CD4-positive, alpha-beta T cell treated with Interleukin-21 for 1 hour (primary cell): ENCODE measurements at regions not wholly inside any gene's neighbourhood (a gene's known extent, or its start where the extent isn't known, plus 50 kb on each side); places are given as distances from the start of the nearest gene placed in this dataset.
"Not testable (repeated sequence)": the region's sequence is repeated elsewhere in the genome, so short reads cannot be mapped to it uniquely, and the experiment has no call there.

ENCODE experiments used
- DNase-seq: peaks from one replicate; pipeline ENCODE4 v3.0.0-alpha.2; 2020

DNA sequence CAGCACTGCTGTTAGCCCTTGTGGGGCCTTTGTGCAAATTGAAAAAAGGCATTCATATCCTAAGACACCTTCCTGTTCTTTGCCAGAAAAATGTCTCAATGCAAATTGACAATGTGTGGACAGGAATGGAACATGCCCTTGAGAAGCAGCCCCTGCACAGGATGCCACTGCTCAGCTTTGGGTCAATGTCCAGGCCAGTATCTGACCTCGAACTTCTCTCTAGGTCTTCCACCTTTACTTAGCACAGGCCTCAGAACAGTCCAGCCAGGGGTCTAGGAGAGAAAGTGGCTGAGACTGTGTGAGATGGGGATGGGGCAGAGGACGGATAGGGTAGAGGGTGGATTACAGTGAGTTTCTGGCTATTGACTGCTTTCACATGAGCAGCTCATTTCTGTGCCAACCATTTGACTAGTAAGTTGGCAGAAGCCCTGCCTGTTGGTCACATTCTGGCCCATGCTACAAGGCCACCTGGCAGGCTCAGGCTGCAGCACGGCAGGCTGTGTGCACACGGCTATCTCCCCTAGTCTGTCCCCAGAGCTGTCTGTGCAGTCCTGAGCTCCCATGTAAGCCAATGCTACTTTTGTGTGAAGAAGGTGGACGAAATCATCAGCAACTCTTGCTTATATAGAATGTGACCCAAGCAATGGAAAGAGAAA, 254.5 kb upstream of the PLGLB1 start:
- not testable (repeated sequence) for DNase-seq

DNA sequence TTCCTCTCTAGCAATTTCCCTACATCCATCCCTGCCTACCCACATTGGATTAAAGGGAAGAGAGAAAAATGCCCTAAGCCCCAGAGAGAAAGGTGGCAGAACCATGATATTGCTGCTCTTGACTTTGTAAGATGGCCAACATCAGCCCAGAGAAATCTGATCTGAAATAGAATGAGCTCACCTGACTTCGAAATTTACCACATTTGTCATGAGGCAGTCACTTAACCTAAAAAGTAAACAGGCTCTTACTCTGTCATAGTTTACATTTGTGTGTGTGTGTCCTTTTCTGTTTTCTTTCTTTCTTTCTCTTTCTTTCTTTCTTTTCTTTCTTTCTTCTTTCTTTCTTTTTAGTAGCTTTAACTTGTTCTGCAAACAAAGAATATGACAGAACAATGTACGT, 255.0 kb upstream of the PLGLB1 start:
- not testable (repeated sequence) for DNase-seq

DNA sequence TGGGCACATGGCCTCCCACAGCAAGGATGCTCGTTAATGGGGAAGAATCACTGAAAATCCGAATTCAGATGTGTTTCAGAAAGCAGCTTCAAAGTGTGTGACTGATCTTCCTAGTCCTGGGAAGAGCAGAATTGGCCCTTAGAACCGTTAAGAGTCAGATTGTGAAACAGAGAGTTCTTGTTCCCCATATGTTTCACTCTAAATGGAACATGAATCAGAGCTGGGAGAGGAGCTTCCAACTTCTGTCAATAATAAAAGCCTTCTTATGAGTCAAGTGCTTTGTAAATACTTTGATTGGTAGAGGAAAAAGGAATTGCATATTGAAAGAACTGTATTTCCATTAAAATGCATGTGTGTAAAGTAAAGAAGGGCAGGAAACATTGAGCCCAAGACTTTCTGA, 256.1 kb upstream of the PLGLB1 start:
- DNase-seq, result not testable (repeated sequence)

DNA sequence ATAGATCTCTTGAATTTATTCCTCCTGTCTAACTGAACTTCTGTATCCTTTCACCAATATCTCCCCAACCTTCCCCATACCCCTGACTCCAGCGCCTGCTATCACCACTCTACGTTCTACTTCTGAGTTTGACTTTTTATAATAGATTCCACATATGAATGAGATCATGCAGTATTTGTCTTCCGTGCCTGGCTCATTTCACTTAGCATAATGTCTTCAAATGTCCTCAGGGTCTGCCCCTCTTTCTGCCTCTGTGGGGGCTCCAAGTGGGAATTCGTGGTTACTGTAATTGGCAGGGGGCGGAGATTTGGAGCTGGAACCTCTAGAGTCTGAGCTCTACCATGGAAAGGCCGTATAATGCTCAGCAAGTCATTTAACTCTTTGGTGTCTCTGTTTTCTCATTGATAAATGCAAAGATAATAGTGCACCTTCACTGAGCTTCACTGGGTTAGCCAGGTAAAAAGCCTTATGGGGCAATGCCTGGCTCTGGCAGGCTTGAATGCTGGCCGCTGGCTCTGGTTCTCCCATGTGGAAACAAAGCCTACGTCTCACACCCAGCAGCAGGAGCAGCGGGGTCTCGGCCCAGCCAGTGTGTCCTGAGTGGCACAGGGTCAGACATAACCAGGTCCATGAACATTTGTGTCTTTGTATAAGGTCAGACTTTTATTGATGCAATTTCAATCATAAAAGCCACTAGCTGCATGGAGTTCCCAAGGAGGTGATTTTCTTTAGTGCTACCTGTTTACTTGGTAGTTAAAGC, 259.1 kb upstream of the PLGLB1 start:
- not testable (repeated sequence) for DNase-seq

DNA sequence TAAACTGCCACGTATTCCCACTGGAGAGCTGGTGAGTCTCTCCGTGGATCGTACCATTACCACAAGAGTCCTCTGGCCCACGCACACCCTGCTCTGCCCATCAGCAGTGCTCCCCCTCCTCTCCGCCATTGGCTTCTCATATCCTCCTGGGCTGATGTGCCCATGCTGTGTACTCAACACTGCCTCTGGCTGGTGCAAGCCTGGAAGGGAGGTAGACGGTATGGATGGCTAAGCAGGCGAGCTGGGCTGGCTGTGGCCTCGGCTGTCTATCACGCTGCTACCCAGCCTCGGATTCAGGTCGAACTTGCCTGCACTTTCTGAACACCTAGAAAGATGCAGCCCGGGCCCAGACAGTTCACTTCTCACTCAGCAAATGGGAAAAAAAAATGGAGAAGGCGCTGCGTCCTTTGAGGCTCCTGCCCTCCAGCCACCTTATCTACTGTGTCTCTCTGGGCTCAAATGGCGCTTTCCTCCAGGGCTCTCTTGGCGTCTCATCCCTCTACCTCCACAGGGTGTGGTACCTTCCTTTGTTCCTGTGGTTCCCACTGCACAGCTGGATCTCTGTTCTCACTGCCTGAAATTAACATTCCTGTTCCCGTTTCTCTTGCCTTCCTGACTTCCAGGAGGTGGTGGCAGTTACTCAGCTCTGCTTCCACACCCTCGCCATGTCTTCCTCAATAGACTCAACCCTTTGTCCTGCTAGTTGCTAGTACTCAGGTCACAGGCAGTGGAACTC, 262.3 kb upstream of the PLGLB1 start:
- DNase-seq, result not testable (repeated sequence)

DNA sequence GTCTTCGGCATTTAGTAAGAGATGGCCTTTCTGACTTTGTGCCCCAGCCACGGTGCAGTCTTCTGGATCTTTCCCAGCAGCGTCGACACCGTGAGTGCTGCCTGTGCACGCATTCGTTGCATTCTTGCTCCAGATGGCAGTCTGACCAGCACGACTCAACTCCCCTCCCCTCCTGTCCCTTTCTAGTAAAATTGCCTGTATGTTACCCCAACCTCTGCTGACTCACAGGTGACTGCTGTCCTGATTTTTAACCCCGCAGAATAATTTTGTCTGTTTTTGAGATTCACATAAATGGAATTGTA, 262.8 kb upstream of the PLGLB1 start:
- not testable (repeated sequence) for DNase-seq

DNA sequence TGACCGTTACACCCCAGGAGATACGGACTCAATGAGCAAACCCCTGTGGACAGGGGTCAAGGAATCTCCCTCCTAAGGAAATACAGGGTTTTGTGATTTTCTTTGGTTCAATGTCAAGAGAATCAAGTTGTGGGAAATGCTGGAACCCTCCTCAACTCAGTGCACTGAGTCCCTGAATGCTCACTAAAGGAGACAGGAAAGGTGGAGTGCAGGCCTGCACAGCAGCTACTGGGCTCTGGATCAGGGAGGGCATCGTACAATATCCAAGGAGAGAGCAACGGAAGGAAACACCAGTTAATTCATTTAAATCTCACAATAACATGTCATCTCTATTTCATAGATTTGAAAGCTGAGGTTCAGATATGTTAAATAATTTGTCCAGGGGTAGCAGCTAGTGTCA, 263.5 kb upstream of the PLGLB1 start:
- DNase-seq, result not testable (repeated sequence)

DNA sequence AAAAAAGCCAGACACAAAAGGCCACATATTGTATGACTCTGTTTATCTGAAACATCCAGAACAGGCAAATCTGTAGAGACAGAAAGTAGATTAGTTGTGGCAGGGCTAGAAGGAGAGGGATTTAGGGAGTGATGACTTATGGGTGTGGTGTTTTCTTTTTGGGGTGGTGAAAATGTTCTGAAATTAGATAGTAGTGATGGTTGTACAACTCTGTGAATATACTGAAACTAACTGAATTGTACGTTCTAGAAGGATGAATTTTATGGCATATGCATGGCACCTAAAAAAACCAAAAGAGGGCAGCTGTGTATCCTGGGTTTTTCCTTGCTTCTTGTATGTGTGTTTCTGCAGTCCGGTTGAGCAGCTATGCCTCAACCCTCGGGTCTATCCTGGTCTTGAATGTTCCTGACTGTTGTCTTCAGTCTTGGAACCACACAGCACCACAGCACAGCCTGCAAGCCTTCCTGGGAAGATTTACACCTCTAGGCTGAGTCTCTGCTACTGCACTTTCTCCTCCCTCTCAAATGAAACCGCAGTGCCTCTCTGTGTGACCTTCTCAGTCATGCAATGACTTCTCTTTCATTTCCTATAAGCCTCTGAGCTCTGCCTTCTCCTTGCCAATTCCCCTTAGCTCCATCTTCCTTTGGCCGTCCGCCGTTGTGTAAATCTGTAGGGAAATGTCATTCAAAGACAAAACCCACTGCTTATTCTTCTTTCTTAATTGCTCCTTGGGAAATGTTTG, 269.1 kb upstream of the PLGLB1 start:
- DNase-seq, result not testable (repeated sequence)

DNA sequence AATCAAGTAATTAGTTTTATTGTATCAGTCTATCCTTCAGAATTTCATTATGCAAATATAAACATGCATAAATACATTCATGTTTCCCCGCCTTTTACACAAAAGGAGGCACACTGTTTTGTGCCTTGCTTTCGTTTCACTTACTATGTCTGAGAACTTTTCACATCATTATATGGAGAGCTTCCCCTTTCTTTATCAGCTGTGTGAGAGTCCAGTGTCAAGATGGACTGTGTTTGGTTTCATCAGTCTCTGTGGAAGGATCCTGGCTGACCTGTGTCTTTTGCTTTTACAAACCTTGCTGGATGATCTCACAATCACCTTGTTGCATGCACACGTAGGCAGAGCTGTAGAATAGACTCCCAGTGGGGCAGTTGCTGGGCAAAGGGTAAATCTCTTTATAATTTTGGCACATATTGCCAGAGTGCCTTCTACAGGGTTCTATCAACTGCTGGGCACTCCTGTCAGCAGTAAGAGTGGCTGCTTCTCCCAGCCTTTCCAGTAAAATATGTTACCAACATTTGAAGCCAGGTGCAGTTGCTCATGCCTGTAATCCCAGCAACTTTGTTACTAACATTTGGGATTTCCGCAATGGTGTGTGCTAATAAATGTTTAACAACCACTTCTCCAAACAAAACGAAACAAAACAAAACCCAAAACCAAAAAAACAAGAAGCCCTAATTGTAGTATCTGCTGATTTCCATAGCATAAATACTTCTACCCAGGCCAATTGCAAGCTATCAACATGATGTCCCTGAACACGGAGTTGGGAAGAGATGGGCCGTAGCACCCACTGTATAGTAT, 270.0 kb upstream of the PLGLB1 start:
- DNase-seq, result not testable (repeated sequence)

DNA sequence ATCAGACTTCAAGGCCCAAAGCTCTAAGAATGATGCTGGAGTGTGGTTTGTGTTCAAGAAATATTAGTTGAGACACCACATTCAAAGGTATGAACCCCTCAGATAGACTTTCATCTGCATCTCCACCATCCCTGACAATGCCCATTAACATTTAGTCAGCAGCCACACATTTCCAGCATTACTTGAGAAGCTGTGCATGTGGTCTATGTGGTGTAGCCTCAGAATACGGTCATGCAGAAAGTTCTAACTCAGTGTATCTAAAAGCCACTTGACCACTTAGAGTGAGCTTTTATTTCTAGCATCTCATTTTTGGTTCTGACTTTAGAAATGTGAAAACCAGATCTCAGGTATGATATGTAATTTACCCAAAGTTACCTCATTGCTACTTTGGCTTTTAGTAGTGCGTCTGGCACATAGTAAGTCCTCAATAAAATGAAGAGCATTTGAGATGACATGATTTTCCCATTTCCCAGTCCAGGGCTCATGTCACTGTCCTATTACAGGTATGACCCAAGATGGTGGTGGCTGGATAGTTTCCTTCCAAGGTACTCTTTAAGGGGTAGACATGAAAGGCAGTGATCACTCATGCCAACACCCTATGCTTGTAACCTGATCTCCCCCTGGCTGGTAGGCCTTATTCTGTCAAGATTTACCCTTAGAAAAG, 272.4 kb upstream of the PLGLB1 start:
- DNase-seq, result not testable (repeated sequence)

DNA sequence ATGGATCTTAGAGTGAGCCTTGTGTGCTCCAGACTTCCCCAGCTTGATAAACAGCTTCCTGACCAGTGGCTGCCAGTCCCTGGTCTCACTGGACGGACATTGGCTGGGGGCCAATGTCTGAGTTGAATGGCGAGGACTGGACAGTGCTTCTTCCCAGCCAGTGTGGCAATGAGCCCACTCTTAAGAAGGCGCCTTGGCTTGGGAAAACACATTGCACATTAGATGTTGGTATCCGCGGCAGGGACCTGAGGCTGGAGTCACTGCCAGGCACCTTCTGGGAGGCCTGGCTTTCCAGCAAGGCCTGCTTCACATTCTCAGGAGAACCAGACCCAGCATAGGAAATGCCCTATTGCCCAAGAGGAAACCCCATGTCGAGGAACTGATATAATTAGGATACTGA, 273.5 kb upstream of the PLGLB1 start:
- not testable (repeated sequence) for DNase-seq

DNA sequence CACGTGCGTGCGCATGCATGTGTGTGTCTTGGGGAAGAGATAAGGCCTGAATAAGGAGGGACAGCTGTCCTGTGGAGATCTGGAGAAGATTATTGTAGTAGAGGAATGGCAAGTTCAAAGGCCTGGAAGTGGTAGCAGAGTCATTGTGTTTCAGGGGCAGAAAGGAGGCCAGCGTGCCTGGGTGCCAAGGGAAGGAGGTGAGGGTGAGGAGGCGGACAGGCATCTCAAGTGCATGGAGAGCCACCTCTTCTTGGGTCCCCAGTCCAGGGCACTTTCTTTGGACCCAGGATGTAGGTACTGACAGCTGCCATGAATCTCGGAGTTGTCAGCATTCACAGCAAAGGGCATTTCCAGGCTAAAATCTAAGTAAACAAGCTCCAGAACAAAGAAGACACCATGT, 279.7 kb upstream of the PLGLB1 start:
- DNase-seq, result not testable (repeated sequence)

DNA sequence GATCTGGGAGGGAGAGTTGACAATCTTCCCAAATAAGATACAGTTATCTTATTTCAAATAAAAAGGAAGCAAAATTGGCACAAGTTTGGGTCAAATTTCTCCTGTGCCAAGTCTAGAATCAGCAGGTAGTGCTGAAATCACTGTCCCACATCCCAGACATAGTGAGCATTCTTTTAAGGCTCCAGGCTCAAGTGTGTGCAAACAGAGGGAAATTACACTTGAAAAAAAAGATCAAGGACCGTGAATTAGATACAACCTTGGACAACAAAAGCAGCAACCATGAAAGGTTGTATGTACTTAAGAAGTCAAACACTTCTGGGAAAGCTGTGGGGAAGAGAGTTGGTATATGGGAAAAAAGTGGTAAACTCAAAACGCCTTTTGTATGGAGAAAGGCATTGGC, 280.2 kb upstream of the PLGLB1 start:
- not testable (repeated sequence) for DNase-seq

DNA sequence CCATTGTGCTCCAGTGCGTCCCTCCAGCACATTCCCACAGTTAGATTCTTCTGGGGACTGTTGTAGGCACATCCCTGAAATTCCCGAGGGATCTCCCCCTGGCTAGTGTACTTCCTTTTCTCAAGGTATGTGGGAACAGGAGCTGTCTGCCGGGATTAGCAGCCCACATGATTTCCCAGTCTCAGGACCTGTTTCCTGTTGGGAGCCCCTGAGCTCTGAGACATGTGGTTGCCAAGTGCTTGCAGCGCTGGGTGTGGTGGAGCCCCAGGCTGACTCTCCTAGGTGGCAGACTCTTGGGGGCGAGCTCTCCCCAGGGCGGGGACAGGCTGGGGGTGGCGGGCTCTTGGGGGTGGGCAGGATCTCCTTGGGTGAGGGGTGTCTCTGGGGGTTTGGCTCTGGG, 287.0 kb upstream of the PLGLB1 start:
- not testable (repeated sequence) for DNase-seq

DNA sequence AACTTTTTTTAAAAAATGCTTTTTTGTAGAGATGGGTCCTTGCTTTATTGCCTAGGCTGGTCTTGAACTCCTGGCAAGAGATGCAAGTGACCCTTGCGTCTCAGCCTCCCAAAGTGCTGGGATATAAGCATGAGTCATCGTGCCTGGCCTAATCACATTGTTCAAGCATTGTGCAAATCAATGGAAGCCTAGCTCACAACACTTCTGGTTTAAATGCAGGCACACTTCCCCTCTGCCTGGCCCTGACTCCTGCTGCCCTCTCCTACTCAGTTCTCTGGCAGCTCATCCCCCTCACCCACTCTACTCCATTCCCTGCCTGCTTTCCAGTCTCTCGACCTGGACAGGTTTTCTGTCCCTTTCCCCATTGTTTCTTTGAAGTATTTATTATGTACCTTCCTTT, 288.1 kb upstream of the PLGLB1 start:
- not testable (repeated sequence) for DNase-seq

DNA sequence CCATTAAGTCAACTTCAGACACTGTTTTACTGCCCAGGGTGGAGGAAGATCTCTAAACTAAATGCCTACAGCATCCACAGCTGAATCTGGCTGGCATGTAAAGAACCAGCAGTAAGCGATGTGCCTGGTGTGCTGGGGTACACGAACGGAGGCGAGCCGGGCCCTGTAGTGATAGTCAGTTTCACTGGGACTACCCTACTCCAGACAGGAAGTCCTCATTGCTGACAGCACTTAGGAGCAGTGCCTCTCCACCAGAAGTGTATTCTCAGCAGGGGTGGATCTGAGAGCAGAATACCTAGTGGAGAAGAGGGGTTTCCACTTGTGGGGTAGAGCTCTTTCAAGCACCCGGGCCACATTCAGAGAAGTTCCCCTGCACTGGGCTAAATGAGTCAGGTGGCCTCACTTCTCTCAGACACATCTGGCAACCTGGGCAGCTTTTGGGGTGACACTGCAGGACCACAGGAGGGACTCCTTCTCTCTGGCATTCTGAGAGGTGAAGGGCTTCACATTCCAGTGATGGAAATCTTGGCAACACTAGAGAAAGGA, 290.3 kb upstream of the PLGLB1 start:
- DNase-seq, result not testable (repeated sequence)

DNA sequence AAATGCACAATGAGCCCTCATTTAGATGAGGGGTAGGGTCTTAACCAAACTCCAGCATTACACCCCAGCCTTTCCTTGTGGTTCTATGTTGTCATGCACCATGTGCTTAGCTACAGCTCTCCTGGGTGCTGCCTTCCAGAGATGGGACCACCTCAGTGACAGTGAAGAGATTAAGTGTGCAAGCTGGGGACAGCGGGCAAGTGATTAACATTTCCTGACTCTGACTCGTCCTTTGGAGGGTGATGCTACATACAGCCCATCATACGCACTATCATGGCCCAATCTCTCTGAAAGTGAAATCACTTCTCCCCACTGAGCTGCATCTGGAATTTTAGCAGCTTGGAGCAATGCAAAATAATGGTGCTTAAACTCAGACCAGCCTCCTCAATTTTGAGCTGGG, 293.0 kb upstream of the PLGLB1 start:
- not testable (repeated sequence) for DNase-seq

DNA sequence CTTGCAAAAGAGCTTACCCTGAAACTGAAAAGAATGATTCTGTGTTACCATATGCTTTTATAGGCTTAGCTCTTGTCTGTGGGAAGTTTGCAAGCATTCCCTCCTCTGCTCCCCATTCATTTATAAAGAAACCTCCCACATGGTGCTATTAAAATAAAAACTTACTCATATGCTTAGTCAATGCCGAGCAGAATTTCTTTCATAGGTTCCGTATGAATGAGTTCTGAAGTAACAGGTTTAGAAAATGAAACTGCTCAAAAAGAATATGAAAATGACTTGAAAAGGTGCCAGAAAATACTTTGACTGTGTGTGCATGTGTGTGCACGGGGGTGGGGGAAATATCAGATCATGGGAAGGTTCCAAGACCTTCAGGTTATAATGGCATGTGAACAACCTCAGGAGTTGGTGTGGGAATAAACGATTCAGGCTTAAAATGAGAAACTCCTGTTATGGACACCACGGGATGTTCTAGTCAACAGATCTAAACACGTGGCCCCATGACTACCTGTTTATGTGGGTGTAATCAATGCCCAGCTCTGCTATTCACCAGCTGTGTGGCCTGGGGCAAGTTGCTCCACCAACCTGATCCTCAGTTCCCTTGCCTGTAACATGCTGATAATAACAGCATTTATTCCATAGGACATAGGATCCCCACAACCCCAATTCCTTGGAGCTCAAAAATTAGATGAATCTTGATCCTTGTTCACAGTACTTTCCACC, 293.7 kb upstream of the PLGLB1 start:
- DNase-seq, result not testable (repeated sequence)

DNA sequence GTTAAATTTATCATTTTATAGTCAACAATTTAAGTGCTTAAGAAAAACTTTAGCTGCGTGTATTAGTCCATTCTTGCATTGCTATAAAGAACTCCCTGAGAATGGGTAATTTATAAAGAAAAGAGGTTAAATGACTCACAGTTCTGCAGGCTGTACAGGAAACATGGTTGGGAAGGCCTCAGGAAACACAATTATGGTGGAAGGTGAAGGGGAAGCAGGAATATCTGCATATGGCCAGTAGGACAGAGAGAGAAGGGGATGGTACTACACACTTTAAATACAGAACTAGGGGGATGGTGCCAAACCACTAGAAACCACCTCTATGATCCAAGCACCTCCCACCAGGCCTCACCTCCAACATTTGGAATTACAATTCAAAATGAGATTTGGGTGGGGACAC, 295.5 kb upstream of the PLGLB1 start:
- DNase-seq, result not testable (repeated sequence)

DNA sequence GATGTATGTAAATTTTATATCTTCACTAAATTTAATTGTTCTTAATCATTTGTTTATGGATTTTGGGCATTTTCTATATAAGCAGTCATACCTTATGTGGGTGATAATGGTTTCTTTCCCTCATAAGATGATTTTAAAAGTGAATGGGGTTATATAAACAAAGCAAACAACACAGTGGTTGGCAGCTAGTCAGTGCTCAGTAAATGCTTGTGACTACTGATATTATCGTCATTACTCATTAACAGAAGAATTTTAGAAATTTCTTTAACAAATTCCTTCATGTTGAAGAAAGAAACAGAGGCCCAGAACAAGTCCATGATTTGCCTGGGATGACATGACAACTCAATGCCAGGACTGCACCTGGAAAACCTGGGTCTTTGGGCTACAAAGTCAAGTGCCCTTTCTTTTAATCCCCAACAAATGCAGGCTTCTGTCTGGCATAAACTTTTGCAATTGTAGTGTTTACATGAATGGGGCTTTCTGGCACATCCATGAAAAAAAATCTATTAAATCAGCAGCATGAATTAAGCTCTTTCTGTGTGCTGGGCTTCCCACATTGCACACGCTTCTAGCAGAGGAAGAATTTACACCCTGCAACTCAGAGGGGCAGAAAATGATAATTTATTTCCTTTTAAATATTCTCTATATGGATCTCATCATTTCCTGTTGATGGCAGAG, 297.3 kb upstream of the PLGLB1 start:
- not testable (repeated sequence) for DNase-seq
